GM19351 (cell line): ENCODE measurements at regions not wholly inside any gene's neighbourhood (a gene's known extent, or its start where the extent isn't known, plus 50 kb on each side); places are given as distances from the start of the nearest gene placed in this dataset.
"Not testable (repeated sequence)": the region's sequence is repeated elsewhere in the genome, so short reads cannot be mapped to it uniquely, and the experiment has no call there.

Source experiments
- ATAC-seq: cut with Tn5 transposase; IDR thresholded peaks from one replicate; pipeline ENCODE4 v1.9.1; 2021; ENCODE audit warnings: mild to moderate bottlenecking, moderate library complexity; ENCODE audit not compliant: unreplicated experiment

- no peak for ATAC-seq
These were observed 1077.4 kb upstream of the ATXN7L3B start for GRCh38 chr12:73460212-73460611.

GRCh38 chr12:73465106-73465505 lies 1072.5 kb upstream of the ATXN7L3B start:
- no peak for ATAC-seq

GRCh38 chr12:73486256-73486655 lies 1051.4 kb upstream of the ATXN7L3B start:
- no peak for ATAC-seq

- ATAC-seq, result no peak
These were observed 1031.0 kb upstream of the ATXN7L3B start for GRCh38 chr12:73506611-73507010.

- ATAC-seq, result peak; percentile 69
These were observed 1023.0 kb upstream of the ATXN7L3B start for GRCh38 chr12:73514672-73515071.

GRCh38 chr12:73517859-73518258 lies 1019.8 kb upstream of the ATXN7L3B start:
- no peak for ATAC-seq

GRCh38 chr12:73529231-73529630 lies 1008.4 kb upstream of the ATXN7L3B start:
- no peak for ATAC-seq

GRCh38 chr12:73529954-73530353 lies 1007.7 kb upstream of the ATXN7L3B start:
- no peak for ATAC-seq

- no peak for ATAC-seq
These were observed 1005.9 kb upstream of the ATXN7L3B start for GRCh38 chr12:73531752-73532151.

- ATAC-seq, result no peak
These were observed 990.2 kb upstream of the ATXN7L3B start for GRCh38 chr12:73547421-73547820.

GRCh38 chr12:73585136-73585535 lies 952.5 kb upstream of the ATXN7L3B start:
- no peak for ATAC-seq

- ATAC-seq, result no peak
These were observed 948.4 kb upstream of the ATXN7L3B start for GRCh38 chr12:73589220-73589619.

GRCh38 chr12:73598626-73599025 lies 939.0 kb upstream of the ATXN7L3B start:
- ATAC-seq, result no peak

- ATAC-seq, result no peak
These were observed 938.4 kb upstream of the ATXN7L3B start for GRCh38 chr12:73599268-73599667.

GRCh38 chr12:73605925-73606324 lies 931.7 kb upstream of the ATXN7L3B start:
- ATAC-seq, result not testable (repeated sequence)

- no peak for ATAC-seq
These were observed 925.1 kb upstream of the ATXN7L3B start for GRCh38 chr12:73612551-73612950.

- no peak for ATAC-seq
These were observed 914.2 kb upstream of the ATXN7L3B start for GRCh38 chr12:73623421-73623820.

- ATAC-seq, result no peak
These were observed 912.4 kb upstream of the ATXN7L3B start for GRCh38 chr12:73625226-73625625.

- no peak for ATAC-seq
These were observed 908.5 kb upstream of the ATXN7L3B start for GRCh38 chr12:73629171-73629570.

GRCh38 chr12:73629893-73630831 lies 907.5 kb upstream of the ATXN7L3B start:
- ATAC-seq, result no peak

GRCh38 chr12:73632191-73632590 lies 905.4 kb upstream of the ATXN7L3B start:
- ATAC-seq, result no peak

- ATAC-seq, result no peak
These were observed 905.0 kb upstream of the ATXN7L3B start for GRCh38 chr12:73632661-73633060.

GRCh38 chr12:73639397-73639796 lies 898.2 kb upstream of the ATXN7L3B start:
- ATAC-seq, result not testable (repeated sequence)
